Esophagus squamous epithelium (tissue), 5 donors: ENCODE measurements at regions not wholly inside any gene's neighbourhood (a gene's known extent, or its start where the extent isn't known, plus 50 kb on each side); places are given as distances from the start of the nearest gene placed in this dataset.

Experiments used
- DNase-seq: peaks from one replicate; lab custom pipeline; 2025; lab: John Stamatoyannopoulos, UW
- H3K27ac ChIP-seq, 4 donors: fragments of 200-600 bp; sonication (generic); one replicate each; pipeline ENCODE4 v1.5.1; 2016 to 2019; ENCODE audit warnings: mild to moderate bottlenecking in 1 of 4
- H3K27me3 ChIP-seq, 4 donors: fragments of 200-600 bp; sonication (generic); 1 replicate in 3 of 4; 2 replicates in 1 of 4; pipeline versions ENCODE4 v1.5.1 to v1.6.0; 2017 to 2021; ENCODE audit warnings: antibody characterized with exemption in 1 of 4
- H3K36me3 ChIP-seq, 3 donors: fragments of 200-600 bp; sonication (generic); one replicate each; pipeline ENCODE4 v1.5.1; 2016 to 2019
- H3K4me1 ChIP-seq, 3 donors: fragments of 200-600 bp; sonication (generic); one replicate each; pipeline ENCODE4 v1.5.1; 2017 to 2019
- H3K4me3 ChIP-seq, 4 donors: fragments of 200-600 bp; sonication (generic); 1 replicate in 3 of 4; 2 replicates in 1 of 4; pipeline ENCODE4 v1.5.1; 2016 to 2019; ENCODE audit warnings: mild to moderate bottlenecking in 2 of 4, moderate library complexity in 1 of 4
- H3K9me3 ChIP-seq, 3 donors: fragments of 200-600 bp; sonication (generic); one replicate each; pipeline ENCODE4 v1.5.1; 2016 to 2019
- POLR2A ChIP-seq, 4 donors: fragments of 450-650 bp; IDR thresholded peaks; one replicate each; pipeline ENCODE4 v1.6.1; 2017; ENCODE audit warnings: antibody characterized with exemption in 4 of 4, mild to moderate bottlenecking in 4 of 4, moderate library complexity in 3 of 4
- whole genome bisulfite sequencing, 2 donors: methylation state at CpG; one replicate each; pipeline ENCODE4 v1.1.5; 2018; 5-methylcytosine and 5-hydroxymethylcytosine counted together
- intact Hi-C: fragments of 100-400 bp; cut with DNase I; formaldehyde crosslinking; loops from one replicate; pipeline ENCODE4 v1.15.0; 2022
- TF ChIP-seq, protein P1 (sequence below), 6 experiments: fragments of 450-650 bp in 4 of 6; fragments of 200-600 bp in 2 of 6; sonication (generic) in 2 of 6; IDR thresholded peaks; one replicate each; pipeline ENCODE4 v1.5.1; 2016 to 2019; ENCODE audit warnings: antibody characterized with exemption in 6 of 6, mild to moderate bottlenecking in 4 of 6, moderate library complexity in 4 of 6
- donor health status: DM: yes; HTN: yes; CAD: no.

- no peak for TF ChIP-seq POLR2A (IDR thresholded peaks at IDR 0.05)
- TF ChIP-seq, protein P1, sequence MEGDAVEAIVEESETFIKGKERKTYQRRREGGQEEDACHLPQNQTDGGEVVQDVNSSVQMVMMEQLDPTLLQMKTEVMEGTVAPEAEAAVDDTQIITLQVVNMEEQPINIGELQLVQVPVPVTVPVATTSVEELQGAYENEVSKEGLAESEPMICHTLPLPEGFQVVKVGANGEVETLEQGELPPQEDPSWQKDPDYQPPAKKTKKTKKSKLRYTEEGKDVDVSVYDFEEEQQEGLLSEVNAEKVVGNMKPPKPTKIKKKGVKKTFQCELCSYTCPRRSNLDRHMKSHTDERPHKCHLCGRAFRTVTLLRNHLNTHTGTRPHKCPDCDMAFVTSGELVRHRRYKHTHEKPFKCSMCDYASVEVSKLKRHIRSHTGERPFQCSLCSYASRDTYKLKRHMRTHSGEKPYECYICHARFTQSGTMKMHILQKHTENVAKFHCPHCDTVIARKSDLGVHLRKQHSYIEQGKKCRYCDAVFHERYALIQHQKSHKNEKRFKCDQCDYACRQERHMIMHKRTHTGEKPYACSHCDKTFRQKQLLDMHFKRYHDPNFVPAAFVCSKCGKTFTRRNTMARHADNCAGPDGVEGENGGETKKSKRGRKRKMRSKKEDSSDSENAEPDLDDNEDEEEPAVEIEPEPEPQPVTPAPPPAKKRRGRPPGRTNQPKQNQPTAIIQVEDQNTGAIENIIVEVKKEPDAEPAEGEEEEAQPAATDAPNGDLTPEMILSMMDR (IDR thresholded peaks at IDR 0.05) = no peak
- 89% methylated on average over 6 of the region's 6 CpGs for WGBS, 2 donors
- no peak overlapping the region for H3K27ac ChIP-seq
- no peaks in the 10 kb centered on the region for H3K36me3 ChIP-seq
- no peak overlapping the region for H3K4me3 ChIP-seq
- peaks cover 0 to 18% (median 3%) of the 10 kb centered on the region in 3 donors for H3K4me1 ChIP-seq
- H3K9me3 ChIP-seq = no peaks in the 10 kb centered on the region
- intact Hi-C loops = no loop called here
- peaks cover 0 to 6% (median 0%) of the 10 kb centered on the region in 4 donors for H3K27me3 ChIP-seq
- DNase-seq = no peak
Measured at GRCh38 chr15:62485170-62485720, 320.2 kb upstream of the C2CD4B start.

DNA sequence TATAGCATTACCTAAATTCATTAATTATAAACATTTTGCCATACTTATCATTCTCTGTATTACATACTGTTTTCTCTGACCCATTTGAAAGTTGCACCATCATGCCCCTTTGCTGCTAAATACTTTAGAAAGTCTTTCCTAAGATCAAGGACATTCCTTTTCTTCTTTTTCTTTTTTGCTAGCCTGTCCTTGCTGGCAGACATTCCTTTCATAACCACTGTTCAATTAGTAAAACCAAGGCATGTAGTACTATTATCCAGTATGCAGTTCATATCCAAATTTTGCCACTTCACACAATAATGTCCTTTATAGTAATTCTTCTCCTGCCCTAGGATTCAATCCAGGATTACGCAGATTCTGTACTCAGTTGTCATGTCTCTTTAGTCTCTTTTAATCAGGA lies 321.0 kb upstream of the C2CD4B start:
- no peaks in the 10 kb centered on the region for H3K36me3 ChIP-seq
- H3K27ac ChIP-seq = no peak overlapping the region
- H3K27me3 ChIP-seq = peaks cover 0 to 6% (median 0%) of the 10 kb centered on the region in 4 donors
- no peaks in the 10 kb centered on the region for H3K9me3 ChIP-seq
- TF ChIP-seq, protein P1 (IDR thresholded peaks at IDR 0.05) = no peak
- TF ChIP-seq POLR2A (IDR thresholded peaks at IDR 0.05) = no peak
- DNase-seq = no peak
- no peak overlapping the region for H3K4me3 ChIP-seq
- intact Hi-C loops = no loop called here
- WGBS, 2 donors = 83 to 92% methylated on average over 1 of the region's 1 CpG
- peaks cover 0 to 18% (median 3%) of the 10 kb centered on the region in 3 donors for H3K4me1 ChIP-seq

DNA sequence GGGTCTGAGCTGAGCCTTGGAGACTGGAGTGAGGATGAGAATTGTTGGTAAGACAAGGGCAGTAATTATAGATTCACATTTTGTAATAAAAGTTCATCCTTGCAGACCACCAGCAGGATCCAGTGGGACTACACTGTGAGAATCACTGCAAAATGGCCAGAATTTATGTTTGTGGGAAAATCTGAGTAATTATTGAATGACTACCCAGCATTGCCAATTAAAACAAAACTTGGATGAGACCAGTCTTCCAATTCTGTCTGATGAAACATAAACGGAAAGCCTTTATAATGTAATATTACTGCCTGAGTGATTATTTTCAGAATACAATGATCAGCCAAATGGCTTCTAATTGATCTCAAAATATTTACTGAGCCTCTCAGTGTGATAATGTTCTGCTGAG lies 323.3 kb upstream of the C2CD4B start:
- Histone ChIP-seq H3K27me3 (peaks cover 0 to 6% (median 0%) of the 10 kb centered on the region in 4 donors), H3K9me3 (no peaks in the 10 kb centered on the region), H3K4me3 (no peak overlapping the region), H3K4me1 (peaks cover 0 to 11% (median 3%) of the 10 kb centered on the region in 3 donors), H3K36me3 (no peaks in the 10 kb centered on the region), H3K27ac (no peak overlapping the region)
- no peak for DNase-seq
- intact Hi-C loops = no loop called here
- TF ChIP-seq POLR2A (IDR thresholded peaks at IDR 0.05) = no peak
- TF ChIP-seq, protein P1 (IDR thresholded peaks at IDR 0.05) = no peak
- WGBS, 2 donors = 48 to 68% methylated on average over 1 of the region's 1 CpG

DNA sequence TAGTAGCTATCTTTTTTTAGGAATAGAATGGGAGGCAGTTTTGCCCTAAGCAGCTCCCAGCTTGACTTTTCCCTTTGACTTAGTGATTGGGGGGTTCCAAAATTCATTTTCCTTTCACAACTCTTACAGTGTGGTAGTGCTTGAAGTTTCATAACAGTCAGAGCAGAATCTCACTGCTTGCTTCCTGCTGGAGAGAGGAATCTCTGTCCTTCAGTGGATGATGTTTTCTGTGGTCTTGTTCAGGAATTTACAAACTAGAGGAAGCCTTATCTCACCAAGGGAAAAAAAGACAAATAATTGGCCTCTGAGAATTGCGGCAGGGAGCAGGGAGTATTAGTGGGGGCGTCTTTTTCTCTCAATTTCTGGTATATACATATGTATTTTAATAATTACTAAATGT lies 326.6 kb upstream of the C2CD4B start:
- no peaks in the 10 kb centered on the region for H3K27me3 ChIP-seq
- WGBS, 2 donors = 72 to 81% methylated on average over 2 of the region's 2 CpGs
- H3K36me3 ChIP-seq = no peaks in the 10 kb centered on the region
- H3K27ac ChIP-seq = no peak overlapping the region
- intact Hi-C loops = no loop called here
- no peak for TF ChIP-seq POLR2A (IDR thresholded peaks at IDR 0.05)
- TF ChIP-seq, protein P1 (IDR thresholded peaks at IDR 0.05) = no peak
- peaks cover 0 to 23% (median 7%) of the 10 kb centered on the region in 3 donors for H3K4me1 ChIP-seq
- H3K9me3 ChIP-seq = no peaks in the 10 kb centered on the region
- H3K4me3 ChIP-seq = no peak overlapping the region
- DNase-seq = no peak

DNA sequence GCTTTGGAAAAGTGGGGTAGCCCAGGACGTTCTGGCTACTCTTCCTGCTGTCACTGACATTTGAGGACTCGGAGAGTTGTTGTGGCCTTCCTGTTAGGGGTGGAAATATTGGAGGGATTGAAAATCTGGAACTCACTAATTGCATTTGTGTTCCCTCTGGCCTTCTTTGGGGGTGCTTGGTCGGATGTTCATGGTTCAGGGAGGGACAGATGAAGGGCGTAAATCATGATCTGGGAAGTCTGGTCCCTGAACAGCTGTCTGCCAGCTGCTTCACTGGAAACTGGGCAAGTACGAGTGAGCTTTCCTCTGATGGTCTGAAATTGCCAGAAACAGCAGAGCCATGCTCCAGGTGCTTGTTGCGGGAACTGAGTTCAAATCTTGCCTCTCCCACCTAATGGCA lies 327.8 kb upstream of the C2CD4B start:
- H3K27me3 ChIP-seq = no peaks in the 10 kb centered on the region
- no peak overlapping the region for H3K4me3 ChIP-seq
- intact Hi-C loops = no loop called here
- no peaks in the 10 kb centered on the region for H3K36me3 ChIP-seq
- no peaks in the 10 kb centered on the region for H3K9me3 ChIP-seq
- TF ChIP-seq POLR2A (IDR thresholded peaks at IDR 0.05) = no peak
- TF ChIP-seq, protein P1 (IDR thresholded peaks at IDR 0.05) = no peak
- peak overlapping the region in 1 of 4 donors; percentile 10 for H3K27ac ChIP-seq
- 64 to 79% methylated on average over 3 to 6 of the region's 6 CpGs for WGBS, 2 donors
- peaks cover 0 to 25% (median 7%) of the 10 kb centered on the region in 3 donors for H3K4me1 ChIP-seq
- no peak for DNase-seq
